CD14-positive monocyte (primary cell): ENCODE measurements at regions not wholly inside any gene's neighbourhood (a gene's known extent, or its start where the extent isn't known, plus 50 kb on each side); places are given as distances from the start of the nearest gene placed in this dataset.
A peak's percentile ranks its signal among the peaks of the same experiment; 100 is the strongest.

Experiments used
- DNase-seq, 3 donors: peaks; one replicate each; pipeline ENCODE4 v3.0.0-alpha.2; 2011 to 2022
- H2AFZ ChIP-seq: 2 replicates; pipeline ENCODE4 v1.6.0; 2012; ENCODE audit warnings: mild to moderate bottlenecking, low read depth, low read length, inconsistent platforms; ENCODE audit not compliant: insufficient read depth, poor library complexity, severe bottlenecking
- H3K27ac ChIP-seq, 2 donors: 1 replicate in 1 of 2; 2 replicates in 1 of 2; pipeline ENCODE4 v1.5.1; 2012 to 2013; ENCODE audit warnings: low read length in 2 of 2, control low read depth in 1 of 2, inconsistent platforms in 1 of 2, low read depth in 1 of 2, mild to moderate bottlenecking in 1 of 2
- H3K27me3 ChIP-seq, 2 donors: one replicate each; pipeline versions ENCODE4 v1.6.0 to v1.6.1; 2011 to 2013; ENCODE audit warnings: low read length in 2 of 2; ENCODE audit not compliant: control insufficient read depth in 2 of 2, insufficient read depth in 2 of 2
- H3K36me3 ChIP-seq, 2 donors: replicated peaks in 1 of 2; 1 replicate in 1 of 2; 2 replicates in 1 of 2; pipeline versions ENCODE4 v1.5.1 to v1.6.1; 2012 to 2013; ENCODE audit warnings: low read length in 2 of 2, control low read depth in 1 of 2, inconsistent platforms in 1 of 2, mild to moderate bottlenecking in 1 of 2; ENCODE audit not compliant: insufficient read depth in 2 of 2, control insufficient read depth in 1 of 2
- H3K4me1 ChIP-seq, 2 donors: 1 replicate in 1 of 2; 2 replicates in 1 of 2; pipeline versions ENCODE4 v1.5.1 to v1.6.1; 2012 to 2013; ENCODE audit warnings: low read length in 2 of 2, control low read depth in 1 of 2, inconsistent platforms in 1 of 2, mild to moderate bottlenecking in 1 of 2, moderate library complexity in 1 of 2; ENCODE audit not compliant: insufficient read depth in 2 of 2, control insufficient read depth in 1 of 2
- H3K4me2 ChIP-seq: replicated peaks from 2 replicates; pipeline ENCODE3; 2012; ENCODE audit warnings: low read length, moderate library complexity, mild to moderate bottlenecking; ENCODE audit not compliant: poor library complexity, severe bottlenecking; ENCODE audit errors: extremely low read depth
- H3K4me3 ChIP-seq, 3 experiments: fragments of 200-600 bp in 1 of 3; sonication (generic) in 1 of 3; replicated peaks in 1 of 3; 1 replicate in 2 of 3; 2 replicates in 1 of 3; pipeline ENCODE4 v1.5.1; 2011 to 2013; ENCODE audit warnings: low read length in 3 of 3, mild to moderate bottlenecking in 3 of 3, control low read depth in 2 of 3, low read depth in 2 of 3, inconsistent platforms in 1 of 3, moderate library complexity in 1 of 3
- H3K79me2 ChIP-seq: 2 replicates; pipeline ENCODE4 v1.6.0; 2012; ENCODE audit warnings: mild to moderate bottlenecking, control low read depth, inconsistent platforms, low read length, moderate library complexity; ENCODE audit not compliant: insufficient read depth
- H3K9ac ChIP-seq: 2 replicates; pipeline ENCODE4 v1.6.0; 2017; ENCODE audit warnings: low read length, mild to moderate bottlenecking; ENCODE audit not compliant: insufficient read depth, poor library complexity, severe bottlenecking
- H3K9me3 ChIP-seq, 2 donors: replicated peaks in 1 of 2; 1 replicate in 1 of 2; 2 replicates in 1 of 2; pipeline versions ENCODE4 v1.5.1 to v1.6.1; 2012 to 2013; ENCODE audit warnings: low read length in 2 of 2, control low read depth in 1 of 2; ENCODE audit not compliant: control insufficient read depth in 1 of 2, insufficient read depth in 1 of 2
- H4K20me1 ChIP-seq: 2 replicates; pipeline ENCODE4 v1.6.0; 2012; ENCODE audit warnings: mild to moderate bottlenecking, low read length, control low read depth, moderate library complexity; ENCODE audit not compliant: insufficient read depth
- H3K27ac Mint-ChIP-seq, 7 donors: one replicate each; pipeline ENCODE4 v1.8.0; 2020; ENCODE audit warnings: mild to moderate bottlenecking in 7 of 7, mixed read lengths in 7 of 7, moderate library complexity in 6 of 7, inconsistent platforms in 2 of 7
- H3K27me3 Mint-ChIP-seq, 3 donors: one replicate each; pipeline ENCODE4 v1.8.0; 2021 to 2022; ENCODE audit warnings: low read depth in 3 of 3, mild to moderate bottlenecking in 3 of 3, mixed read lengths in 3 of 3, moderate library complexity in 3 of 3, inconsistent platforms in 1 of 3
- H3K36me3 Mint-ChIP-seq, 2 donors: one replicate each; pipeline ENCODE4 v1.8.0; 2020; ENCODE audit warnings: mixed read lengths in 2 of 2, inconsistent platforms in 1 of 2, mild to moderate bottlenecking in 1 of 2
- H3K4me1 Mint-ChIP-seq: one replicate; pipeline ENCODE4 v1.8.0; 2020; ENCODE audit warnings: mild to moderate bottlenecking, mixed read lengths
- H3K4me3 Mint-ChIP-seq, 2 donors: one replicate each; pipeline ENCODE4 v1.8.0; 2020; ENCODE audit warnings: mild to moderate bottlenecking in 2 of 2, mixed read lengths in 2 of 2, moderate library complexity in 1 of 2
- H3K9me3 Mint-ChIP-seq, 7 donors: one replicate each; pipeline ENCODE4 v1.8.0; 2020 to 2022; ENCODE audit warnings: mixed read lengths in 7 of 7, mild to moderate bottlenecking in 6 of 7, moderate library complexity in 6 of 7, inconsistent platforms in 2 of 7
- CTCF ChIP-seq: fragments of 200-600 bp; IDR thresholded peaks from one replicate; pipeline ENCODE4 v1.8.0; 2022; ENCODE audit warnings: antibody characterized with exemption, mild to moderate bottlenecking
- whole genome bisulfite sequencing: methylation state at CpG from one replicate; pipeline ENCODE4 v1.1.5; 2013; ENCODE audit warnings: missing lambda C conversion rate; ENCODE audit not compliant: insufficient coverage; 5-methylcytosine and 5-hydroxymethylcytosine counted together
- intact Hi-C, 2 donors: fragments of 100-400 bp; cut with micrococcal nuclease; formaldehyde crosslinking; loops; one replicate each; pipeline versions ENCODE4 v1.15.0 to v1.15.1; 2023

GRCh38 chr11:129314371-129314770, 61.3 kb upstream of the BARX2 start:
- TF ChIP-seq CTCF = peak; percentile 14
- Mint-ChIP-seq H3K9me3 (peaks cover 0 to 10% (median 5%) of the 10 kb centered on the region in 7 donors), H3K4me1 (peaks cover 54% of the 10 kb centered on the region), H3K27me3 (peaks cover 0 to 2% (median 1%) of the 10 kb centered on the region in 3 donors), H3K4me3 (no peak overlapping the region), H3K27ac (peak overlapping the region in 3 of 7 donors; percentile 26 to 75 (median 75)), H3K36me3 (peaks cover 0 to 2% of the 10 kb centered on the region in 2 donors)
- Histone ChIP-seq H3K9ac (no peak overlapping the region), H3K27ac (peak overlapping the region in 1 of 2 donors; percentile 45), H3K4me3 (no peak overlapping the region), H3K79me2 (no peaks in the 10 kb centered on the region), H3K36me3 (no peaks in the 10 kb centered on the region), H4K20me1 (no peaks in the 10 kb centered on the region), H3K9me3 (peaks cover 0 to 4% of the 10 kb centered on the region in 2 donors), H3K4me1 (peaks cover 49 to 55% of the 10 kb centered on the region in 2 donors), H3K27me3 (no peaks in the 10 kb centered on the region), H3K4me2 (no peak overlapping the region), H2AFZ (no peak overlapping the region)
- peak; percentile 49 to 69 (median 65) for DNase-seq
- intact Hi-C loops = no loop called here
- no CpG with 5 or more reads among the region's 3 CpGs for WGBS

- no peak for TF ChIP-seq CTCF
- intact Hi-C loops = no loop called here
- Histone ChIP-seq H3K4me3 (no peak overlapping the region), H3K9me3 (peaks cover 0 to 4% of the 10 kb centered on the region in 2 donors), H3K27me3 (no peaks in the 10 kb centered on the region), H3K36me3 (no peaks in the 10 kb centered on the region), H3K4me1 (peaks cover 49 to 51% of the 10 kb centered on the region in 2 donors), H4K20me1 (no peaks in the 10 kb centered on the region), H3K9ac (no peak overlapping the region), H3K27ac (peak overlapping the region in 1 of 2 donors; percentile 45), H3K4me2 (no peak overlapping the region), H3K79me2 (no peaks in the 10 kb centered on the region), H2AFZ (no peak overlapping the region)
- peak overlapping the region in 5 of 7 donors; percentile 30 to 75 (median 73) for H3K27ac Mint-ChIP-seq
- no peak for DNase-seq
- H3K9me3 Mint-ChIP-seq = peaks cover under 1 to 11% (median 5%) of the 10 kb centered on the region in 7 donors
- H3K36me3 Mint-ChIP-seq = peaks cover 0 to 2% of the 10 kb centered on the region in 2 donors
- 100% methylated on average over 4 of the region's 6 CpGs for WGBS
- no peak overlapping the region for H3K4me3 Mint-ChIP-seq
- H3K27me3 Mint-ChIP-seq = peaks cover 0 to 1% (median 0%) of the 10 kb centered on the region in 3 donors
- H3K4me1 Mint-ChIP-seq = peaks cover 48% of the 10 kb centered on the region
Observed at GRCh38 chr11:129313541-129314297, 61.9 kb upstream of the BARX2 start.
